ENCODE measurements at regions not wholly inside any gene's neighbourhood (a gene's known extent, or its start where the extent isn't known, plus 50 kb on each side); places are given as distances from the start of the nearest gene placed in this dataset.

- no peak overlapping the region for H3K27ac Mint-ChIP-seq
- peaks cover 0 to under 1% of the 10 kb centered on the region in 2 donors for H3K27me3 Mint-ChIP-seq (ENCODE audit: low read depth in 2 of 2)
- DNase-seq, result no peak
- Histone ChIP-seq H3K4me3 (ENCODE audit: low read length) (no peak overlapping the region), H3K9me3 (ENCODE audit: control insufficient read depth, insufficient read depth, low read length) (no peaks in the 10 kb centered on the region), H3K36me3 (ENCODE audit: control insufficient read depth, insufficient read depth, low read length) (no peaks in the 10 kb centered on the region), H3K27me3 (ENCODE audit: control insufficient read depth, insufficient read depth, low read length) (no peaks in the 10 kb centered on the region), H3K4me1 (ENCODE audit: control insufficient read depth, insufficient read depth, low read length) (no peaks in the 10 kb centered on the region), H3K27ac (ENCODE audit: low read length) (no peak overlapping the region)
- no peak overlapping the region for H3K4me3 Mint-ChIP-seq
- no peaks in the 10 kb centered on the region for H3K4me1 Mint-ChIP-seq
- intact Hi-C loops (cut with micrococcal nuclease), result no loop called here
- H3K36me3 Mint-ChIP-seq, result no peaks in the 10 kb centered on the region
- H3K9me3 Mint-ChIP-seq, result peaks cover under 1 to 6% of the 10 kb centered on the region in 2 donors
- no peak for ATAC-seq
- TF ChIP-seq, protein P1, sequence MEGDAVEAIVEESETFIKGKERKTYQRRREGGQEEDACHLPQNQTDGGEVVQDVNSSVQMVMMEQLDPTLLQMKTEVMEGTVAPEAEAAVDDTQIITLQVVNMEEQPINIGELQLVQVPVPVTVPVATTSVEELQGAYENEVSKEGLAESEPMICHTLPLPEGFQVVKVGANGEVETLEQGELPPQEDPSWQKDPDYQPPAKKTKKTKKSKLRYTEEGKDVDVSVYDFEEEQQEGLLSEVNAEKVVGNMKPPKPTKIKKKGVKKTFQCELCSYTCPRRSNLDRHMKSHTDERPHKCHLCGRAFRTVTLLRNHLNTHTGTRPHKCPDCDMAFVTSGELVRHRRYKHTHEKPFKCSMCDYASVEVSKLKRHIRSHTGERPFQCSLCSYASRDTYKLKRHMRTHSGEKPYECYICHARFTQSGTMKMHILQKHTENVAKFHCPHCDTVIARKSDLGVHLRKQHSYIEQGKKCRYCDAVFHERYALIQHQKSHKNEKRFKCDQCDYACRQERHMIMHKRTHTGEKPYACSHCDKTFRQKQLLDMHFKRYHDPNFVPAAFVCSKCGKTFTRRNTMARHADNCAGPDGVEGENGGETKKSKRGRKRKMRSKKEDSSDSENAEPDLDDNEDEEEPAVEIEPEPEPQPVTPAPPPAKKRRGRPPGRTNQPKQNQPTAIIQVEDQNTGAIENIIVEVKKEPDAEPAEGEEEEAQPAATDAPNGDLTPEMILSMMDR (IDR thresholded peaks at IDR 0.05), result no peak
- WGBS (ENCODE audit: insufficient coverage), result 96% methylated on average over 9 of the region's 10 CpGs
Observed at GRCh38 chr2:15851076-15851693, 89.2 kb upstream of the MYCN start.

GRCh38 chr2:15852811-15853210, 87.5 kb upstream of the MYCN start:
- H3K36me3 ChIP-seq (ENCODE audit: control insufficient read depth, insufficient read depth, low read length), result no peaks in the 10 kb centered on the region
- no peaks in the 10 kb centered on the region for H3K4me1 ChIP-seq (ENCODE audit: control insufficient read depth, insufficient read depth, low read length)
- ATAC-seq (no peak), DNase-seq (no peak)
- H3K27ac ChIP-seq (ENCODE audit: low read length), result no peak overlapping the region
- Mint-ChIP-seq H3K4me1 (no peaks in the 10 kb centered on the region), H3K27me3 (ENCODE audit: low read depth in 2 of 2) (peaks cover 0 to 3% of the 10 kb centered on the region in 2 donors), H3K36me3 (no peaks in the 10 kb centered on the region), H3K4me3 (no peak overlapping the region), H3K9me3 (peaks cover 3 to 6% of the 10 kb centered on the region in 2 donors), H3K27ac (no peak overlapping the region)
- TF ChIP-seq, protein P1 (IDR thresholded peaks at IDR 0.05), result no peak
- WGBS (ENCODE audit: insufficient coverage), result 80% methylated on average over 2 of the region's 2 CpGs
- intact Hi-C loops (cut with micrococcal nuclease), result no loop called here
- no peaks in the 10 kb centered on the region for H3K27me3 ChIP-seq (ENCODE audit: control insufficient read depth, insufficient read depth, low read length)
- H3K4me3 ChIP-seq (ENCODE audit: low read length), result no peak overlapping the region
- H3K9me3 ChIP-seq (ENCODE audit: control insufficient read depth, insufficient read depth, low read length), result no peaks in the 10 kb centered on the region

DNA sequence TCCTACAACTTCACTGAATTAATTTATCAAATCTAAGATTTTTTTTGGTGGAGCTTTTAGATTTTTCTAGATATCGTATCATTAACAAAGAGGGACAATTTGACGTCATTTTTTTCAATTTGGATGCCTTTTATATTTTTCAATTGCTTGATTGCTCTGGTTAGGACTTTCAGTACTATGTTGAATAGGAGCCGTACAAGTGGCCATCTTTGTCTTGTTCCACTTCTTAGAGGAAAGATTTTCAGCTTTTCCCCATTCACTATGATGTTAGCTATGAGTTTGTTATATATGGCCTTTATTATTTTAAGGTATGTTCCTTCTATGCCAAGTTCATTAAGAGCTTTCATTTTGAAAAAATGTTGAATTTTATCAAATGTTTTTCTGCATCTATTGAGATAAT, 86.4 kb upstream of the MYCN start:
- DNase-seq (no peak), ATAC-seq (no peak)
- Mint-ChIP-seq H3K4me3 (no peak overlapping the region), H3K27ac (no peak overlapping the region), H3K4me1 (no peaks in the 10 kb centered on the region), H3K27me3 (ENCODE audit: low read depth in 2 of 2) (peaks cover 0 to 3% of the 10 kb centered on the region in 2 donors), H3K36me3 (no peaks in the 10 kb centered on the region), H3K9me3 (peaks cover 3 to 6% of the 10 kb centered on the region in 2 donors)
- WGBS (ENCODE audit: insufficient coverage), result 91% methylated on average over 3 of the region's 3 CpGs
- no peaks in the 10 kb centered on the region for H3K36me3 ChIP-seq (ENCODE audit: control insufficient read depth, insufficient read depth, low read length)
- intact Hi-C loops (cut with micrococcal nuclease), result no loop called here
- no peak overlapping the region for H3K4me3 ChIP-seq (ENCODE audit: low read length)
- no peaks in the 10 kb centered on the region for H3K27me3 ChIP-seq (ENCODE audit: control insufficient read depth, insufficient read depth, low read length)
- H3K4me1 ChIP-seq (ENCODE audit: control insufficient read depth, insufficient read depth, low read length), result no peaks in the 10 kb centered on the region
- H3K9me3 ChIP-seq (ENCODE audit: control insufficient read depth, insufficient read depth, low read length), result no peaks in the 10 kb centered on the region
- TF ChIP-seq, protein P1 (IDR thresholded peaks at IDR 0.05), result no peak
- no peak overlapping the region for H3K27ac ChIP-seq (ENCODE audit: low read length)

GRCh38 chr2:15855766-15856260, 84.5 kb upstream of the MYCN start:
- Histone ChIP-seq H3K4me1 (ENCODE audit: control insufficient read depth, insufficient read depth, low read length) (no peaks in the 10 kb centered on the region), H3K4me3 (ENCODE audit: low read length) (no peak overlapping the region), H3K27ac (ENCODE audit: low read length) (no peak overlapping the region), H3K9me3 (ENCODE audit: control insufficient read depth, insufficient read depth, low read length) (no peaks in the 10 kb centered on the region), H3K36me3 (ENCODE audit: control insufficient read depth, insufficient read depth, low read length) (no peaks in the 10 kb centered on the region), H3K27me3 (ENCODE audit: control insufficient read depth, insufficient read depth, low read length) (no peaks in the 10 kb centered on the region)
- Mint-ChIP-seq H3K27me3 (ENCODE audit: low read depth in 2 of 2) (peaks cover 0 to 6% of the 10 kb centered on the region in 2 donors), H3K27ac (no peak overlapping the region), H3K9me3 (peaks cover 3 to 6% of the 10 kb centered on the region in 2 donors), H3K4me3 (no peak overlapping the region), H3K4me1 (no peaks in the 10 kb centered on the region), H3K36me3 (no peaks in the 10 kb centered on the region)
- no peak for DNase-seq
- intact Hi-C loops (cut with micrococcal nuclease), result no loop called here
- TF ChIP-seq, protein P1 (IDR thresholded peaks at IDR 0.05), result no peak
- no peak for ATAC-seq
